NT2/D1 (cell line): ENCODE measurements at regions not wholly inside any gene's neighbourhood (a gene's known extent, or its start where the extent isn't known, plus 50 kb on each side); places are given as distances from the start of the nearest gene placed in this dataset.

ENCODE experiments used
- DNase-seq: peaks from one replicate; pipeline ENCODE4 v3.0.0-alpha.2; 2011; ENCODE audit warnings: low read depth, low spot score
- H3K27me3 ChIP-seq: 2 replicates; pipeline ENCODE4 v1.6.0; 2011; ENCODE audit warnings: mild to moderate bottlenecking; ENCODE audit not compliant: insufficient read length, insufficient read depth
- H3K36me3 ChIP-seq: 2 replicates; pipeline ENCODE4 v1.6.1; 2011; ENCODE audit warnings: mild to moderate bottlenecking, low read length, mixed read lengths; ENCODE audit not compliant: insufficient read depth, insufficient read length
- H3K4me1 ChIP-seq: 2 replicates; pipeline ENCODE4 v1.5.1; 2011; ENCODE audit not compliant: insufficient read depth, insufficient read length
- H3K4me3 ChIP-seq: 2 replicates; pipeline ENCODE4 v1.5.1; 2011; ENCODE audit warnings: low read depth; ENCODE audit not compliant: insufficient read length
- H3K9ac ChIP-seq: 2 replicates; pipeline ENCODE4 v1.6.0; 2011; ENCODE audit warnings: low read depth; ENCODE audit not compliant: insufficient read length
- H3K9me3 ChIP-seq: 2 replicates; pipeline ENCODE4 v1.5.1; 2011; ENCODE audit warnings: mild to moderate bottlenecking, low read length; ENCODE audit not compliant: insufficient read depth
- SUZ12 ChIP-seq: IDR thresholded peaks from 2 replicates; pipeline ENCODE4 v1.6.1; 2011; ENCODE audit not compliant: insufficient read length, insufficient read depth; ENCODE audit errors: extremely low read depth
- YY1 ChIP-seq: IDR thresholded peaks from 2 replicates; pipeline ENCODE4 v1.6.1; 2011; ENCODE audit not compliant: insufficient read length, insufficient read depth
- ZNF274 ChIP-seq: IDR thresholded peaks from 2 replicates; pipeline ENCODE4 v1.6.1; 2011; ENCODE audit warnings: mild to moderate bottlenecking, low read depth, low read length

GRCh38 chr2:211067029-211067428 lies 510.6 kb downstream of the CPS1 start:
- TF ChIP-seq SUZ12 (no peak), YY1 (no peak), ZNF274 (no peak)
- Histone ChIP-seq H3K9me3 (no peaks in the 10 kb centered on the region), H3K27me3 (no peaks in the 10 kb centered on the region), H3K9ac (no peak overlapping the region), H3K36me3 (no peaks in the 10 kb centered on the region), H3K4me3 (no peak overlapping the region), H3K4me1 (no peaks in the 10 kb centered on the region)
- DNase-seq = no peak

DNA sequence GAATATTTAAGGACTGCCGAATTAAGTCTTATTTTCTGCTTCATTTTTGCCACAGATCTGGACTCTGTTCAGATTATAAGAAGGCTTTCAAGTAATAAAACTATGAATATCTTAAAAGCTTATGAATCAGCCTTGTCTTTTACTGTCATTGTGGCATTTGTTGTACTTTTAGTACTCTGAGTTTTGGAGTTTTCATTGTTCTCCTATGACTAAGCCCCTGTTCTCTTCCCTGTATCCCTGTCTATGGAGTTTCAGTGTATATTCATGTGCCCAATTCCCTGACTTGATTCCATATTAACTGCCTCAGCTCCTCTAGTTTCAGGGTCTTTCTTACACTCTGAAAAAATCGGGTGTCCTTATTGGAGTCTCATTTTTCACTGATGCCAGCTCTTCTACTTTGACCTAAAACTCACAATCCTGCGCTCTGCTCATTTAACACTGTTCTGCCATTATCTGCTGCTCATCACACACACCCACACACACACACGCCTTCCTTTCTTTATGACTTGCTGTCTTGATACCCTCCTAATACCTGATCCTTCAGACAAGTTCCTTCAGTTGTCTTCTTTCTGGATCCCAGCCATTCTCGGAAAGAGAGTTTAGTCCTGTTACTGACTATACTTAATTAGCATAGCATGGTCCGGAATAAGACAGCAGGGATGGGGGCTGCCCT lies 511.8 kb downstream of the CPS1 start:
- H3K9me3 ChIP-seq = no peaks in the 10 kb centered on the region
- no peak overlapping the region for H3K4me3 ChIP-seq
- H3K36me3 ChIP-seq = no peaks in the 10 kb centered on the region
- H3K9ac ChIP-seq = no peak overlapping the region
- no peaks in the 10 kb centered on the region for H3K4me1 ChIP-seq
- DNase-seq = no peak
- TF ChIP-seq SUZ12 (no peak), ZNF274 (no peak), YY1 (no peak)
- H3K27me3 ChIP-seq = no peaks in the 10 kb centered on the region

DNA sequence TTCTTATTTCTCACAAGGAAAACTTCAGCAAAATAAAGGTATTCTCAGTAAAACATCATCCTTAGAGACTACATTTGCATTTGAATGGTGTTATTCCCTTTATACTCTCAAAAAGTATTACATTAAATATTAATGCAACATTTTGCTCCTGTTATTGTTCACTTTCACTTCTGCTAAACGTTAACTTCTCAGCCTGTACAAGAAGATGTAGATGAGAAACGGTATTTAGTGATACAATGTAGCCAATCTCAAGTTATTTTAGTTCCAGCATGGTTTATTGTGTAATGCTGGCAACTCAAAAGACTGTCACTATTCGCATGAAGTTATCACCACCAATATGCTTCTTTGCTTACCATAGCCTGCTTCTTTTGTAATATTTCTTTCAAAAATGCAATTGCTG lies 514.1 kb downstream of the CPS1 start:
- no peaks in the 10 kb centered on the region for H3K9me3 ChIP-seq
- no peak for TF ChIP-seq YY1
- no peak for TF ChIP-seq SUZ12
- TF ChIP-seq ZNF274 = no peak
- H3K4me1 ChIP-seq = no peaks in the 10 kb centered on the region
- H3K4me3 ChIP-seq = no peak overlapping the region
- H3K36me3 ChIP-seq = no peaks in the 10 kb centered on the region
- DNase-seq = no peak
- no peaks in the 10 kb centered on the region for H3K27me3 ChIP-seq
- H3K9ac ChIP-seq = no peak overlapping the region

- H3K4me3 ChIP-seq = no peak overlapping the region
- TF ChIP-seq SUZ12 = no peak
- H3K27me3 ChIP-seq = no peaks in the 10 kb centered on the region
- no peaks in the 10 kb centered on the region for H3K9me3 ChIP-seq
- no peak for DNase-seq
- H3K4me1 ChIP-seq = no peaks in the 10 kb centered on the region
- H3K36me3 ChIP-seq = no peaks in the 10 kb centered on the region
- H3K9ac ChIP-seq = no peak overlapping the region
Observed at GRCh38 chr2:211077216-211077767, 520.9 kb downstream of the CPS1 start.

GRCh38 chr2:211084352-211084751 lies 528.0 kb downstream of the CPS1 start:
- TF ChIP-seq SUZ12 (no peak), YY1 (no peak), ZNF274 (no peak)
- no peaks in the 10 kb centered on the region for H3K27me3 ChIP-seq
- DNase-seq = no peak

GRCh38 chr2:211085056-211085680 lies 528.8 kb downstream of the CPS1 start:
- H3K4me3 ChIP-seq = no peak overlapping the region
- H3K9ac ChIP-seq = no peak overlapping the region
- H3K36me3 ChIP-seq = no peaks in the 10 kb centered on the region
- no peaks in the 10 kb centered on the region for H3K4me1 ChIP-seq
- no peaks in the 10 kb centered on the region for H3K9me3 ChIP-seq
- no peaks in the 10 kb centered on the region for H3K27me3 ChIP-seq
- no peak for DNase-seq
- TF ChIP-seq ZNF274 = no peak
- TF ChIP-seq SUZ12 = no peak
- no peak for TF ChIP-seq YY1

More at GRCh38 chr2:211084352-211084751, 528.0 kb downstream of the CPS1 start:
- Histone ChIP-seq H3K9me3 (no peaks in the 10 kb centered on the region), H3K4me3 (no peak overlapping the region), H3K36me3 (no peaks in the 10 kb centered on the region), H3K9ac (no peak overlapping the region), H3K4me1 (no peaks in the 10 kb centered on the region)

- Histone ChIP-seq H3K4me3 (no peak overlapping the region), H3K9me3 (no peaks in the 10 kb centered on the region), H3K9ac (no peak overlapping the region), H3K27me3 (no peaks in the 10 kb centered on the region), H3K4me1 (no peaks in the 10 kb centered on the region), H3K36me3 (no peaks in the 10 kb centered on the region)
- TF ChIP-seq SUZ12 = no peak
- TF ChIP-seq ZNF274 = no peak
- no peak for TF ChIP-seq YY1
- no peak for DNase-seq
Observed at GRCh38 chr2:211086049-211086448, 529.6 kb downstream of the CPS1 start.
